AG10803 (cell line): ENCODE measurements at regions not wholly inside any gene's neighbourhood (a gene's known extent, or its start where the extent isn't known, plus 50 kb on each side); places are given as distances from the start of the nearest gene placed in this dataset.

ENCODE experiments used
- DNase-seq: peaks from one replicate; pipeline ENCODE4 v3.0.0; 2010; ENCODE audit warnings: low read depth
- H3K4me3 ChIP-seq: 2 replicates; pipeline ENCODE4 v1.5.1; 2011; ENCODE audit warnings: mild to moderate bottlenecking, low read length, control low read depth
- TF ChIP-seq, protein P1 (sequence below): conservative IDR thresholded peaks from 2 replicates; pipeline ENCODE4 v1.5.1; 2011; ENCODE audit warnings: mild to moderate bottlenecking, low read length, control low read depth, inconsistent platforms

DNA sequence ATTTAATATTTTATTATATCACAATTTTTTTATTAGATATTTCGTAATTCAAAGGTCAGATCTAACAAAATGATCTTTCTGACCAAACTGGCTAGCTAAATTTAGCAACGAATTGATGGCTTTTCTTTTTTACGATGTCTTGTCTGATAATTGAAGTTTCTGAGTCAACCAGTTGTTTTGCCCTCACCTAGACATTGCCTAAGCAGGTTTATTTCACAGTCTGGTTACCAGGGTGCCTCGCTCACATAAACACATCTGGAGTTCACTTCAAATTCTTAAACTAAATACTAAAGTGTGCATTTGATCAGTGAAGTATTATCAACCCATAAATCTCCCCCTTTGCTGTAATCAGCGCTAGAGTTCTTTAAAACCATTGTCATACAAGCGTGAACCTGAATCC lies 448.3 kb downstream of the TLE4 start:
- H3K4me3 ChIP-seq = no peak overlapping the region
- no peak for DNase-seq
- TF ChIP-seq, protein P1, sequence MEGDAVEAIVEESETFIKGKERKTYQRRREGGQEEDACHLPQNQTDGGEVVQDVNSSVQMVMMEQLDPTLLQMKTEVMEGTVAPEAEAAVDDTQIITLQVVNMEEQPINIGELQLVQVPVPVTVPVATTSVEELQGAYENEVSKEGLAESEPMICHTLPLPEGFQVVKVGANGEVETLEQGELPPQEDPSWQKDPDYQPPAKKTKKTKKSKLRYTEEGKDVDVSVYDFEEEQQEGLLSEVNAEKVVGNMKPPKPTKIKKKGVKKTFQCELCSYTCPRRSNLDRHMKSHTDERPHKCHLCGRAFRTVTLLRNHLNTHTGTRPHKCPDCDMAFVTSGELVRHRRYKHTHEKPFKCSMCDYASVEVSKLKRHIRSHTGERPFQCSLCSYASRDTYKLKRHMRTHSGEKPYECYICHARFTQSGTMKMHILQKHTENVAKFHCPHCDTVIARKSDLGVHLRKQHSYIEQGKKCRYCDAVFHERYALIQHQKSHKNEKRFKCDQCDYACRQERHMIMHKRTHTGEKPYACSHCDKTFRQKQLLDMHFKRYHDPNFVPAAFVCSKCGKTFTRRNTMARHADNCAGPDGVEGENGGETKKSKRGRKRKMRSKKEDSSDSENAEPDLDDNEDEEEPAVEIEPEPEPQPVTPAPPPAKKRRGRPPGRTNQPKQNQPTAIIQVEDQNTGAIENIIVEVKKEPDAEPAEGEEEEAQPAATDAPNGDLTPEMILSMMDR = no peak

DNA sequence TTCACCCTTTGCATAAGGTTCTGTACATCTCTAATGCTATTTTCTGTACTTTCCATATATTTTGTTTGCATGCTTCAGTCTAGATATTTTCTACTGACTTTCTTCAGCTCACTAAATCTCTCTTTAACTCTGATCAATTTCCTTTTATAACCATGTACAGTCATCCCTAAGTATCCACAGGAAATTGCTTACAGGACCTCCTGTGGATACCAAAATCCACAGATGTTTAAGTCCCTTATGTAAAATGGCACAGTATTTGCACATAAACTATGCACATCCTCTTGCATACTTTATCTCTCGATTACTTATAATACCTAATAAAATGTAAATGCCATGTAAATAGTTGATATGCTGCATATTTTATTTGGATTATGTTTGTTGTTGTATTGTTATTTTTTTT lies 442.1 kb downstream of the TLE4 start:
- TF ChIP-seq, protein P1 = no peak
- DNase-seq = no peak

DNA sequence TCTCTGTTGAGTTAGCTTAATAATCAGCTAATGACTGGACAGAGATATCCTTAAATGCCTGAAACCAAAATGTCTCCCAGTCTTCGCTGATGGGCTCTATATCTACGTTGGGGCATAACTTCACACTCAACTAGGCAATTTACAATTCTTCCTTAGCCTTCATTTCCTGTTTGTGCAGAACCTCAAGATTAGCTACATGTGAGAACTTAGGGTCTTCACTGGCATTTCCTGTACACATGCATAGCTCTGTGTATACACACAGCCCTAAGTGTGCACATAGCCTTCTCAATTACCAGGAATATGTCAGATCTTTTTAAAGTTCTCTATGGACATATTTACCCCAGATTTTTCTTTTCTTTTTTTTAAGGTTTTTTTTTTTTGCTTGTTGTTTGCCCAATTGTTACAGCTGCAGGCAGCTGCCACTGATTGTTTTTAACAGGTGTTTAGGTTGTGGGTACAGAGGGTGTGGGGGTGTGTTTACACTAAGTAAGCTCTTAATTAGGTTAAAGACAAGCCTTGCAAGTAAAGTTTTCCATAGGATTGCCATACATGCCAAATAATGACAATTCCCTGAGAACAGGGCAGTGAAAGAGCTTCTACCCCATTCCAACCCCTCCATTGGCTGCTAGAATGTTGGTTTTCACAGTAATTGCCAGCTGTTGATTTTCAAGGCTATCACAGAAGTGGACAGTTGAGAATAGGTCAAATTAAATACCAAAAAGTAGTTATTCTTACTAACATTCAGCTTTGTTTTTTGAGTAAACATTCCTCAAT lies 441.0 kb downstream of the TLE4 start:
- TF ChIP-seq, protein P1 = no peak
- DNase-seq = no peak
- H3K4me3 ChIP-seq = no peak overlapping the region

More for the DNA sequence above, 442.1 kb downstream of the TLE4 start:
- no peak overlapping the region for H3K4me3 ChIP-seq

DNA sequence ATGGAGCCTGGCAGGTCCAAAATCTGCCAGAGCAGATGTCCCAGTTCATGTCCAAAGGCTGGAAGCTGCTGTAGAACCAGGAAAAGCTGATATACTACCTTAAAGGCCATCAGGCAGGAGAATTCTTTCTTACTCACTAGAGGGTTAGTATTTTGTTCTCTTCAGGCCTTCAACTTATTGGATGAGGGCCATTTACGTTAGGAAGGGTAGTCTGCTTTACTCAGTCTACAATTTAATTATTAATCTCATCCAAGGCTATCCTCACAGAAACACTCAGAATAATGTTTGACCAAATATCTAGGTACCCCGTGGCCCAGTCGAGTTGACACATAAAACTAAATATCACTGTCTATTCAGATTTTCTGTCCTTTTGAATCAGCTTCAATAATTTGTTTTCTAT lies 437.4 kb downstream of the TLE4 start:
- no peak overlapping the region for H3K4me3 ChIP-seq
- DNase-seq = no peak
- TF ChIP-seq, protein P1 = no peak

DNA sequence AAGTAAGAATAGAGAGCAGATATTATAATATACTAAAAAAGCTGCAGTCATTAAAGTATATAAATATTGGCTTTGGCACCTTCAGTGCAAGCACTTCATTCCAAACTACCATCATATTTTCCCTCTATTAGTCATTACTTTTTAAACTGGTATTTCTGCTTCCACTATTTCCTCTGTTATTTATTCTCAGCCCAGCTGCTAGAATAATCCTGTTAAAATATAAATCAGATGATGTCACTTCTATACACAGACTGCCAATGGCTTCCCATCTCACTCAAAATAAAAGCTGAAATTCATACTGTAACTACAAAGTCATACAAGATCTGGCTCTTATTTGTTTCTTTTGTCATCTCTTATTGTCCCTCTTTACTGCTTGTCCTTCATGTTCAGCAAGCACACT lies 432.9 kb downstream of the TLE4 start:
- DNase-seq = no peak
- TF ChIP-seq, protein P1 = no peak
- no peak overlapping the region for H3K4me3 ChIP-seq

DNA sequence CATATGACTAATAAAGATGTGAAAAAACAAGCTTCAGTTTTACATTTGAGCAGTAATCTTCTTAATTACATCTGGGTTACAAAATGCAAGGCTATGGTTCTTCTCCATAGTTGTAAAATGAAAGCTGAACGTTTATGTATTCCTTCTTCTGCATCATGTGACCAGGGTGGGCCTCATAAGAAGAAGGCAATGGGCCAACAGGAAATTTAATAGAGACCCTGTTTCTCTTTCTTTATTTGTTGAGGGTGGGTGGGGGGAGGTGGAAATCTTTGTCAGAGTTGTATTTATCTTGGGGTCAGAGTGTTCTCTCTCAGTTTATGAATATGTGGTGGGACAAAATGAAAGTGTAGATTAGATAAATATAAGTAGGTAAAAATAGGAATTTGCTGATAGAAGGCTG lies 418.8 kb downstream of the TLE4 start:
- TF ChIP-seq, protein P1 = no peak
- DNase-seq = no peak

DNA sequence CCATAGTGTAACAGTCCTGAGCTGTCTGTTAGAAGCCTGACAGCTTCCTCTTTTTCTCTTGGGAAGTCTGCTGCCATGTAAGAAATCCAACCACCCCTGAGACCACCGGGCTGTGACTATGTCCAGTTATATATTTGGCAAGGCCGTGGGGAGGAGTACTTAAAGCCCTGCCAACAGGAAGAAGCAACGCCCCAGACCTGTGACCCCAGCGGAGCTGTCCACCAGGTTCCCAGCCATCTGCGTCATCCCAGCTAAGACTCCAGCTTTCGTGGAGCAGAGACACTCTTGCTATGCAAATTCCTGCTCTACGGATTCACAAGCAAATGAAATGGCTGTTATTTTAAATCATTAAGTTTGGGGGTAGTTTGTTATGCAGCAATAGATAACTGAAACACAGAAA lies 417.3 kb downstream of the TLE4 start:
- TF ChIP-seq, protein P1 = no peak
- H3K4me3 ChIP-seq = no peak overlapping the region

More for the DNA sequence above, 418.8 kb downstream of the TLE4 start:
- no peak overlapping the region for H3K4me3 ChIP-seq

More for the DNA sequence above, 417.3 kb downstream of the TLE4 start:
- no peak for DNase-seq
